Fibroblast of lung (primary cell): ENCODE measurements at regions not wholly inside any gene's neighbourhood (a gene's known extent, or its start where the extent isn't known, plus 50 kb on each side); places are given as distances from the start of the nearest gene placed in this dataset.

Experiments
- EZH2 ChIP-seq: IDR thresholded peaks from 2 replicates; pipeline ENCODE4 v1.5.1; 2012; ENCODE audit warnings: low read length, control low read depth, mild to moderate bottlenecking; ENCODE audit errors: missing control alignments
- TF ChIP-seq, protein P1 (sequence below), 2 donors: IDR thresholded peaks in 1 of 2; conservative IDR thresholded peaks in 1 of 2; 1 replicate in 1 of 2; 2 replicates in 1 of 2; pipeline ENCODE4 v1.5.1; 2011 to 2012; ENCODE audit warnings: low read length in 2 of 2, control low read depth in 1 of 2, inconsistent platforms in 1 of 2, low read depth in 1 of 2, mild to moderate bottlenecking in 1 of 2

DNA sequence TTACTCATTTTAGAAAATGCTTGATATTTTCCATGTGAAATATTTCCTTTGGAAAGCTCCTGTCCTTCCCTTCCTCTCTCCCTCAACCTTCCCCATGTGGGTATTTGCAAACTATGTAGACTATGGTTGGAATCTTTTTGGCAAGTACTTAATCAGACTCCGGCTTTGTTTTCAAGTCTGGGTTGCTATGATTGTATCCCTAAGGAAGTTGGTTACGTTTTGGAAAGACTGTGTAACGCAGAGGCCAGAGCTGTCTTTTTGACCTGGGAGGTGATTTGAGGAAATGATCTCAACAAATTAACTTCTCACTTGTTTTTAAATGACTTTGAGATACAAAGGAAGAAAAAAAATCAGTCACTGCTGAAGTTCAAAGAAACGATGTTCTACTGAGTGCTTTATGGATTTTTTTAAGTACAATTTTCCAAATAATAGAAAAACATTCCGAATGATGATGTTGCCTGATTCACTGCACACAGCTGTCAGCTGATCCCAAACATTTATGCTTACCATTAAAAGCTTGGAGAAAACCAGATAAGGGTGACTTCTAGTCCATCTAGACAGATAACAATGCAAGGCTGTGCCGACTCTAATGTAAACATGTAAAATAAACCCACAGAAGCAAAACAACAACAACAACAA, 145.5 kb upstream of the CELF2 start:
- TF ChIP-seq, protein P1, sequence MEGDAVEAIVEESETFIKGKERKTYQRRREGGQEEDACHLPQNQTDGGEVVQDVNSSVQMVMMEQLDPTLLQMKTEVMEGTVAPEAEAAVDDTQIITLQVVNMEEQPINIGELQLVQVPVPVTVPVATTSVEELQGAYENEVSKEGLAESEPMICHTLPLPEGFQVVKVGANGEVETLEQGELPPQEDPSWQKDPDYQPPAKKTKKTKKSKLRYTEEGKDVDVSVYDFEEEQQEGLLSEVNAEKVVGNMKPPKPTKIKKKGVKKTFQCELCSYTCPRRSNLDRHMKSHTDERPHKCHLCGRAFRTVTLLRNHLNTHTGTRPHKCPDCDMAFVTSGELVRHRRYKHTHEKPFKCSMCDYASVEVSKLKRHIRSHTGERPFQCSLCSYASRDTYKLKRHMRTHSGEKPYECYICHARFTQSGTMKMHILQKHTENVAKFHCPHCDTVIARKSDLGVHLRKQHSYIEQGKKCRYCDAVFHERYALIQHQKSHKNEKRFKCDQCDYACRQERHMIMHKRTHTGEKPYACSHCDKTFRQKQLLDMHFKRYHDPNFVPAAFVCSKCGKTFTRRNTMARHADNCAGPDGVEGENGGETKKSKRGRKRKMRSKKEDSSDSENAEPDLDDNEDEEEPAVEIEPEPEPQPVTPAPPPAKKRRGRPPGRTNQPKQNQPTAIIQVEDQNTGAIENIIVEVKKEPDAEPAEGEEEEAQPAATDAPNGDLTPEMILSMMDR (conservative IDR thresholded peaks at IDR 0.05 in 1 of 2, IDR thresholded peaks at IDR 0.05 in 1 of 2; ENCODE audit: low read depth in 1 of 2, low read length in 2 of 2): no peak
- no peak for TF ChIP-seq EZH2
